ENCODE measurements at regions not wholly inside any gene's neighbourhood (a gene's known extent, or its start where the extent isn't known, plus 50 kb on each side); places are given as distances from the start of the nearest gene placed in this dataset.

GRCh38 chr7:153930696-153931095, 121.5 kb upstream of the DPP6 start:
- H3K4me3 ChIP-seq (ENCODE audit: low read depth, low read length) = no peak overlapping the region
- no peak for DNase-seq (ENCODE audit: low read depth)
- no peak for TF ChIP-seq CTCF (conservative IDR thresholded peaks at IDR 0.05; ENCODE audit: low read depth, low read length)

- no peak for TF ChIP-seq CTCF (conservative IDR thresholded peaks at IDR 0.05; ENCODE audit: low read depth, low read length)
- no peak overlapping the region for H3K4me3 ChIP-seq (ENCODE audit: low read depth, low read length)
Measured at GRCh38 chr7:153934048-153934447, 118.2 kb upstream of the DPP6 start.

GRCh38 chr7:153934629-153935028, 117.6 kb upstream of the DPP6 start:
- no peak for DNase-seq (ENCODE audit: low read depth)
- TF ChIP-seq CTCF (conservative IDR thresholded peaks at IDR 0.05; ENCODE audit: low read depth, low read length) = no peak
- no peak overlapping the region for H3K4me3 ChIP-seq (ENCODE audit: low read depth, low read length)

More at GRCh38 chr7:153934048-153934447, 118.2 kb upstream of the DPP6 start:
- DNase-seq (ENCODE audit: low read depth) = no peak

- no peak overlapping the region for H3K4me3 ChIP-seq (ENCODE audit: low read depth, low read length)
- no peak for DNase-seq (ENCODE audit: low read depth)
- no peak for TF ChIP-seq CTCF (conservative IDR thresholded peaks at IDR 0.05; ENCODE audit: low read depth, low read length)
Measured at GRCh38 chr7:153935095-153935494, 117.1 kb upstream of the DPP6 start.

GRCh38 chr7:153938451-153938850, 113.7 kb upstream of the DPP6 start:
- no peak for DNase-seq (ENCODE audit: low read depth)
- H3K4me3 ChIP-seq (ENCODE audit: low read depth, low read length) = no peak overlapping the region
- no peak for TF ChIP-seq CTCF (conservative IDR thresholded peaks at IDR 0.05; ENCODE audit: low read depth, low read length)

- DNase-seq (ENCODE audit: low read depth) = no peak
- H3K4me3 ChIP-seq (ENCODE audit: low read depth, low read length) = no peak overlapping the region
- no peak for TF ChIP-seq CTCF (conservative IDR thresholded peaks at IDR 0.05; ENCODE audit: low read depth, low read length)
Measured at GRCh38 chr7:153939177-153939576, 113.0 kb upstream of the DPP6 start.

- DNase-seq (ENCODE audit: low read depth) = no peak
- TF ChIP-seq CTCF (conservative IDR thresholded peaks at IDR 0.05; ENCODE audit: low read depth, low read length) = no peak
- no peak overlapping the region for H3K4me3 ChIP-seq (ENCODE audit: low read depth, low read length)
Measured at GRCh38 chr7:153939654-153940053, 112.5 kb upstream of the DPP6 start.
